HG03196 (cell line): ENCODE measurements at regions not wholly inside any gene's neighbourhood (a gene's known extent, or its start where the extent isn't known, plus 50 kb on each side); places are given as distances from the start of the nearest gene placed in this dataset.

Experiments
- ATAC-seq: cut with Tn5 transposase; IDR thresholded peaks from one replicate; pipeline ENCODE4 v1.9.1; 2021; ENCODE audit not compliant: unreplicated experiment

GRCh38 chr17:33352526-33352925 is 59.4 kb upstream of the ASIC2 start:
- no peak for ATAC-seq

- ATAC-seq, result no peak
These were observed 63.2 kb upstream of the ASIC2 start for GRCh38 chr17:33356266-33356665.

- ATAC-seq, result no peak
These were observed 70.4 kb upstream of the ASIC2 start for GRCh38 chr17:33363475-33363874.

GRCh38 chr17:33366960-33367359 is 73.9 kb upstream of the ASIC2 start:
- ATAC-seq, result no peak

GRCh38 chr17:33369149-33369548 is 76.1 kb upstream of the ASIC2 start:
- no peak for ATAC-seq

GRCh38 chr17:33369876-33370275 is 76.8 kb upstream of the ASIC2 start:
- no peak for ATAC-seq

GRCh38 chr17:33370401-33370800 is 77.3 kb upstream of the ASIC2 start:
- no peak for ATAC-seq

GRCh38 chr17:33371377-33371776 is 78.3 kb upstream of the ASIC2 start:
- ATAC-seq, result no peak

- no peak for ATAC-seq
These were observed 80.2 kb upstream of the ASIC2 start for GRCh38 chr17:33373273-33373672.

GRCh38 chr17:33375103-33375502 is 82.0 kb upstream of the ASIC2 start:
- ATAC-seq, result no peak

- ATAC-seq, result no peak
These were observed 82.7 kb upstream of the ASIC2 start for GRCh38 chr17:33375783-33376182.

- ATAC-seq, result no peak
These were observed 84.9 kb upstream of the ASIC2 start for GRCh38 chr17:33377837-33378595.

- ATAC-seq, result no peak
These were observed 88.1 kb upstream of the ASIC2 start for GRCh38 chr17:33381201-33381600.

GRCh38 chr17:33383488-33384023 is 90.5 kb upstream of the ASIC2 start:
- ATAC-seq, result no peak

GRCh38 chr17:33385133-33385532 is 92.0 kb upstream of the ASIC2 start:
- ATAC-seq, result no peak

- ATAC-seq, result no peak
These were observed 92.6 kb upstream of the ASIC2 start for GRCh38 chr17:33385713-33386112.

- no peak for ATAC-seq
These were observed 94.3 kb upstream of the ASIC2 start for GRCh38 chr17:33387406-33387805.

- ATAC-seq, result no peak
These were observed 96.5 kb upstream of the ASIC2 start for GRCh38 chr17:33389504-33390135.

GRCh38 chr17:33390479-33391176 is 97.5 kb upstream of the ASIC2 start:
- ATAC-seq, result no peak

- ATAC-seq, result no peak
These were observed 103.7 kb upstream of the ASIC2 start for GRCh38 chr17:33396818-33397217.

- ATAC-seq, result no peak
These were observed 105.3 kb upstream of the ASIC2 start for GRCh38 chr17:33398386-33398785.

- no peak for ATAC-seq
These were observed 108.2 kb upstream of the ASIC2 start for GRCh38 chr17:33401249-33401648.
